HG03039 (cell line): ENCODE measurements at regions not wholly inside any gene's neighbourhood (a gene's known extent, or its start where the extent isn't known, plus 50 kb on each side); places are given as distances from the start of the nearest gene placed in this dataset.
"Not testable (repeated sequence)": the region's sequence is repeated elsewhere in the genome, so short reads cannot be mapped to it uniquely, and the experiment has no call there.

ENCODE experiments used
- ATAC-seq: cut with Tn5 transposase; IDR thresholded peaks from one replicate; pipeline ENCODE4 v1.9.1; 2021; ENCODE audit warnings: mild to moderate bottlenecking, moderate library complexity; ENCODE audit not compliant: unreplicated experiment

DNA sequence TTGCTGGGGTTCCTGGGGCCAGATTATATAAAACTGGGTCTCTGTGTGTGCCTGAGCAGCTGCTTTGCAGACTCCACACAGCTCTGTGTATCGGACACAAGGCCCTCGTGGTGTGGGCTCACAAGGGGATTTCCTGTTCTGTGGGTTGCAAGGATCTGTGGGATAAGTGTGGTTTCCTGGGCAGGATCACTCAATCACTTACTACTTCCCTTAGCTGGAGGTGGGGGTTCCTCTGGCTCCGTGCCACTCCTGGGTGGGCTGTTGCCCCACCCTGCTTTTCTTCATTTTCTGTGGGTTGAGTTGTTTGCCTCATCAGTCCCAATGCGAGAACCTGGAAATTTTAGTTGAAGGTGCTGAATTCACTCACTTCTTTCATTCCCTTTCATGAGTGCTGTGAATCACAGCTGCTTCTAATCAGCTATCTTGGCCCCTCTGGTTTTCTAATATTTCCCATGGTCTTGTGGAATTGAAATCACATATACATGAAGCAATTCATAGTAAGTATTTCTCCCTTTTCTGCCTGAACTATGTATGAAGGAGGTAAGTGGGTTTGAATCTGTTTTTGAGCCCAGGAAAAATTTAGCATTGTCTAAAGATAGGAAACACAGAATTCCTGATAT lies 196.3 kb downstream of the DCDC2C start:
- no peak for ATAC-seq

DNA sequence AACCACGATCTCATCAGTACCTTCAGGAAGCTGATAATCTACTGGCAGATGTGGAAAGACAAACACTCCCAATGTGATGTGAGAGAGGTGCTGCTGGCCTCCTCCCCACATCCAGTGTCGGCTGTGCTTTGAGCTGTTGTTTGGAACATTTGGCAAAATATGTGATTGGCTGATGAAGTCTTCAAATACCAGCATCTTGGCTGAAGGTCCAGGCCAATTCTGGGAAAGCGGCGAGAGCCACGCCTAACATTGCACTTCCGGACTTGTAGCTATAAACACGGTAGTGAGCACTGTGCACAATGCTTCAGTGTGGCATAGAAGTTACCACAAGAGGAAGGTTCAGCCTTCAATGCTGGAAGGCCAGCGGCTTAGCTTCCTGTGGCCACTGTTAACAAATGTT lies 198.8 kb downstream of the DCDC2C start:
- no peak for ATAC-seq

DNA sequence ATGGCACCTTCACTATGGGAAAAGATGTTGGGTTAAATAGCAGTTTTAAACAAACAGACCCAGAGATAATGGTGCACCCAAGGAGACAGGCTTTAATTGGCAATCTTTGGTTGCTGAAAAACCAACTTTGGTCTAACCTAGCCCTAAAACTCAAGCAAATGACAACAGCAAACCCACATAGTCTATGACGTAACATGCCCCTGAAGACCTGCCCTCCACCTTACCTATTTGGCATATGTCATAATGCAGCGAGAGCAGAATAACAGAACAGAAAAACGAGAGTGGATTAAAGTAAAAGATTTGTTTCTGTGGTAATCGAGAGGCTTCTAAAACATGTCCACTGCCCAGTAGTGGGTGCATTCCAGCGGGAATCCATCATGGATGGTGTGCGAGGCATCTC lies 200.7 kb downstream of the DCDC2C start:
- no peak for ATAC-seq

DNA sequence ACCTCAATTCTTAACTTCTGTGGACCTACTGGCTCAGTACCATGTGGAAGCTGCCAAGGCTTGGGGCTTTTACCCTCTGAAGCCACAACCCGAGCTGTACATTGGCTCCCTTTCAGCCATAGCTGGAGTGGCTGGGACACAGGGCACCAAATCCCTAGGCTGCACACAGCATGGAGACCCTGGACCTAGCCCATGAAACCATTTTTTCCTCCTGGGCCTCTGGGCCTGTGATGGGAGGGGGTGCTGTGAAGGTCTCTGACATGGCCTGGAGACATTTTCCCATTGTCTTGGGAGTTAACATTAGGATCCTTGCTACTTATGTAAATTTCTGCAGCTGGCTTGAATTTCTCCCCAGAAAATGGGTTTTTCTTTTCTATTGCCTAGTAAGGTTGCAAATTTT lies 205.1 kb downstream of the DCDC2C start:
- not testable (repeated sequence) for ATAC-seq

DNA sequence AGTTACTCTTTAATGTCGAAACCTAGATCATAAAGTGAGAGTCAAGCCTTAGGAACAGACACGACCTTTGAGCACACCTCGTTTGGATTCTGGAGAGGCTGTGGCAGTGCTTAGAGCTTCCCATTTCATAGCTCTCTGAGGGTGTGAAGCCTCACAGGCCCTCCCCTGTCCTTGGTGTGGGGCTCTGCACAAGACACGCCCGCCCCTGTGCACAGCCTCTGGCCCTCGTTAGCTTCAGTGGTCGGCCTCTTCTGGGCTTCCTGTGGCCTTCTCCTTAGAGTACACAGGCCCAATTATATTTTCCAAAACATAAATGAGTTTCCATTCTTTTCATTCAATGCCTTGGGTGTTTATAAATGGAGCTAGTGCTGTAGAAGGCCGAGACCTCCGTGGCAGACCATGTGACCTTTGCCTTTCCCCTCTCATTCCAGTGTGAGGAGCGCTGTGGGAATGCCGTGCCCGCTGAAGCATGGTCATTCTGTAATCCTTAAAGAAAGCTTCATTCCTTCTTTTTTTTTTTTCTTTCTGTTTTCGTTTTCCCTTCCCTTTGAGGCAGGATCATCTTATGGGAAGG lies 208.6 kb downstream of the DCDC2C start:
- no peak for ATAC-seq

DNA sequence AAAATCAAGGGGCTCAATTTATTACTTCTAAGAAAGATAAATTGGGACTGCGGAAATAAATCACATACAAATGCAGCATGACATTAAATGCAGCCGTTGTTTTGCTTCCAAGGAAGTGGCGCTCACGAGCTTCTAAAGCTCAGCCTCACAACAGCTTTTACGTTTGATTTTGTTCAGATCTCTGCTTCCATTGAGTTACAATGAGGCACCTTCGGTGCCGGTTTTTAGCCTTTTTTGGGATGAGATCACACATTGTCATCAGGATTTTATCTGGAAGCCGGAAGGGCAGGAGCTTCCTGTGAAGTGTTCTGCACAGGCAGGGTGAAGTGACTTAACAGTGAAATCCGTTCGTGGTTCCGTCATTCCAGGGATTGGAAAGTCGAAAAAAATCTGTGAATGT lies 209.8 kb downstream of the DCDC2C start:
- ATAC-seq = no peak

DNA sequence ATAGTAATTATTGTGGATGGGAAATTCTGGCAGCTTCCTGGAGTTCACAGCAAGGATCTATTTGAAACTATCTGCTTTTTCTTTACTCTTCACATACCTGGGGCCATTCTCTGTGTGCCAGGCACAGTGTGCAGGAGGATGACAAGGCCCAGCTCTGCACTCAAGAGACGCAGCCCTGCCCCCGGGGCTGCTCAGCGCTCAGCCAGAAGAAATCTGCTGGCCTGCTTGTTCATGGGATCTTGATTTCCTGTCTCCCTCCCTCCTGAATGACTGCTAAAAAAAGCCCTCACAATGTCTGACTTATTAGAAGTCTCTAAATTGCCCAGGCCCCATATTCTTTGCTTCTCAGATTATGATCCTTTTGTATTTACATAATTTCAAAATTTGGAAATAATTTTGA lies 210.9 kb downstream of the DCDC2C start:
- no peak for ATAC-seq

DNA sequence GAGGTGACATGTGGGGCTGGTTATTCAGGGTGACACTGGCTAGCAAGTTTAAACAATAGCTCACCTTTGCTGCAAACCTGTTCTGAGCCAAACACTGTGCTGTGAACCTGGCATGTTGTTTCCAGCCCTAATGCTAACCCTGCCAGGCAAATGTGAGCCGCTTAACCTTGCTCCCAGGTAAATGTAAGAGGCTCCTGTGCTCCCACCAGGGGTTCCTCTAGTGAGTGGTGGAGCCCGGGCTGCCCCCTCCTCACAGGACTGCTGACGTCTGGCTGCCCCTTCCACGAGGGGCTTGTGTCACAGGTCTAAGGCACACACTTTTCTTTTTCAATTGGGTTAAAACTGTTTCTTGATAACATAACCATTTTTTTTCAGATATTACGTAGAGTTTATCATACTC lies 223.7 kb downstream of the DCDC2C start:
- no peak for ATAC-seq

DNA sequence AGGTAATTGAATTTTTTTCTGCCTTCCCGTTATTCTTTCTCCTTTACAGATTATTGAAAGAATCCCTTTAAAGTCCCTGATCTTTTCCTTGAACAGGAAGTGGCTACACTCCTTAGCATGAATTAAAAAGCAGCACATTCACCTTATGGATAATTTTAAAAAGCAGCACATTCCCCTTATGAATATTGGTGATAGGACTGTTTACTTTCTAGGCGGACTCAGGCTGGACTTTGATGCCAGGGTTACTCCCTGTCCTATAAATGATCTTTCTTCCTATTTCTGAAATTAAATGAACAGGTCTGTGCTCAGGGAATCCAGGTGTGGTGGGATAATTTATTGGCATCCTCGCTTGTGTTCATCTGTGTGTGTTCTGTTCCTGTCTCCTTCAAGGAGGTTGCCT lies 226.0 kb downstream of the DCDC2C start:
- no peak for ATAC-seq

DNA sequence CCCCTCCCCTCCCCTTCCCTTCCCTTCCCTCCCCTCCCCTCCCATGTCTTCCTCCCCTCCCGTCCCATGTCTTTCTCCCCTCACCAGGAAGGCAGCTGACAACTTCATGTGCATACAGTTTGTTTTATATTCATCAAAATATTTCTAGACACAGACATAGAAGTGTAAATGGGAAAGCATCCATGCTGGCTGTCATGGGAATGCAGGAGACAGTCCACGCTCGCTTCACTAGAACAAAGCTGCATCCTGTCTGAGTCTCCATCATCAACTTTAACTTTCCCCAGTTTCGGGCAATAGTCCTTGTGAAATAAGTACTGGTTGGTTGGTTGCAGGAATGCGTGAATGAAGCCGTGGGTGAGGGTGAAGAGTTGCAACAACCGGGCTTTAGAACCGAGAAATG lies 226.9 kb downstream of the DCDC2C start:
- no peak for ATAC-seq

DNA sequence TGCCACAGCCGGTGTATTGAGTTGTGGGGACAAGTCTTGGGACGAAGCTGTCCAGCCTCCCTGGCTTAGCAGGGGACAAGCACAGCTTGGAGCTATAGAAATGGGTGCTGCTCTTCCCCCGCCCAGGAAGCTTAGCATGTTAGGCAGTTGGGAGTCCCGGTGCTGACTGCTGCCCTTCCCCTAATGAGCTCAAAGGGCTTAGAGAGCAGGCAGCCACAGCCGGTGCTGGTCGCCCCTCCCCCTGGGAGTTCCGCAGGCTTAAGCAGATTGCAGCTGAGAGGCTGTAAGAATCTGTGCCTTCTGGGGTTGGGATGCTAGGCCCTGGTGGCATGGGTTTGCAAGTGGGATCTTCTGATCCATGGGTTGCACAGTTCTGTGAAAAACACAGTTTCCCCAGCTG lies 237.3 kb downstream of the DCDC2C start:
- ATAC-seq = no peak

DNA sequence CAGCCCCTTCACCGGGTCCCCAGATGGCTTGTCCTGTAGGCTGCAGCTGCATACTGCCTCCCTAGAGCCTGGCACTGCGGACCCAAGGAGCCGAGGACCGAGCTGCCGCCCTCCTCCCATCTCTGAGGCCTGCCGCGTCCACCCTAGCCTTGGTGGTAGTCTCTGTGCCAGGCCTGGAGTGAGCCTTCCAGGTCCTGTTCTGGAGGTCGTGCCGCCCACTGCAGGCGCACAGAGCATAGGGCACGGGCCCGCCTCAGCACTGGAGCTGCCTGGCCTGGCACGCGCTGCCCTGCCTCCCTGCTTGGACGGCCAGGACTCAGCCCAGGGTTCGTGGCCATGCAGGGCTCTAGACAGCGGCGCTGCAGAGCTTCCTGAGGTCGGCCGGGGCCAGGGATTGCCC lies 239.5 kb downstream of the DCDC2C start:
- ATAC-seq = no peak

DNA sequence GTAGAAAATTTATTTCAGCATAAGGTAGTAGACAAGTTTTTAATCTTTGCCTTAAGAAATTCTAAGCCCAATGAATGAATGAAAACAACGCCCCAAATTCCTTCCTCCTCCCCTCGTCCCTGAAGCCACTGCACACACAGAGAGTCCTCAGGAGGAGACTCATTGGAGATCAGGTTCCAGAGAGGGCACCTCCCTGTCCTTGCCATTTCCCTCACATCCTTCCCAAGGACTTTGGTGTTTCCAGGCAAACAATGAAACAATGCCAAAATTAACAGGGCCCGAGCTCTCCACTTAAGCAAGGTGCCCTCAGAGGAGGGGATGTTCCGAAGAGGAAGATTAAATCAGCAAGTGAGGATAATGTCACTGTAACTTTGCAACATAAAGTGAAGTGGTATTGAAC lies 240.7 kb downstream of the DCDC2C start:
- no peak for ATAC-seq

DNA sequence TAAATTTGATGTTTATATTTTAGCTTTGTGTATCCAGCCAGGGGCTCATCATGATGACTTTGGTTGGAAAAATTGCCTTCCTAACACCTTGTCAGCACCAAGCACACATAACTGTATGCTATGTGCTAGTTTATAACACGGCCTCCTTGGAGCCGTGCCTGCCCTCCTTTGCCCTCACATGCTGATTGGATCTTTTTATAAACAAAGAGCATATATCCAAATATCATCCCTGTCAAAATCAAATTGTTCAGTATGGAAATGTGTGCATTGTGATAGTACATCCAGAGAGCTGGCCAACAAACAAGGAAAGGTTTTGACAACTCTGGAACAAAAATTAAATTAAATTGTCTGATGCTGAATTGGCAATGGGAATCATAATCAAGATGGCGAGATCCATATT lies 241.5 kb downstream of the DCDC2C start:
- no peak for ATAC-seq

DNA sequence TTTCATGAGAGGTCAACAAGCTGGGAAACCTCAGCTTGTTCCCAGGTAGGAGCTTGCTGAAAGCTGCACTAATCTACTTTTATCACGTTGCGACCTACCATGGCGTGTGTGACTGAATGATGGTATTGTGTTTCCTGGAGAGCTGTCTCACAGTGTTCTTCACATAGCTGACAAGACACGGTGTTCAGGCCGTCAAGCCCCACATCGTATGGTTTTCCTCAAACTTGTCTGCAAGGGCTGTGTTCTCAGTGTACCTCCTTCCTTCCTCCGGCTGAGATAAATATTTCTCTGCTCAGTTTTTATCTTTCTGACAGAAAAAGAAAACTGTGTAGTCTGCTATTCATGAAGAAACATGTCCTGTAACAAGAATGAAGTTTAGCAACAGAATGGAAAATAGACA lies 244.8 kb downstream of the DCDC2C start:
- ATAC-seq = no peak

DNA sequence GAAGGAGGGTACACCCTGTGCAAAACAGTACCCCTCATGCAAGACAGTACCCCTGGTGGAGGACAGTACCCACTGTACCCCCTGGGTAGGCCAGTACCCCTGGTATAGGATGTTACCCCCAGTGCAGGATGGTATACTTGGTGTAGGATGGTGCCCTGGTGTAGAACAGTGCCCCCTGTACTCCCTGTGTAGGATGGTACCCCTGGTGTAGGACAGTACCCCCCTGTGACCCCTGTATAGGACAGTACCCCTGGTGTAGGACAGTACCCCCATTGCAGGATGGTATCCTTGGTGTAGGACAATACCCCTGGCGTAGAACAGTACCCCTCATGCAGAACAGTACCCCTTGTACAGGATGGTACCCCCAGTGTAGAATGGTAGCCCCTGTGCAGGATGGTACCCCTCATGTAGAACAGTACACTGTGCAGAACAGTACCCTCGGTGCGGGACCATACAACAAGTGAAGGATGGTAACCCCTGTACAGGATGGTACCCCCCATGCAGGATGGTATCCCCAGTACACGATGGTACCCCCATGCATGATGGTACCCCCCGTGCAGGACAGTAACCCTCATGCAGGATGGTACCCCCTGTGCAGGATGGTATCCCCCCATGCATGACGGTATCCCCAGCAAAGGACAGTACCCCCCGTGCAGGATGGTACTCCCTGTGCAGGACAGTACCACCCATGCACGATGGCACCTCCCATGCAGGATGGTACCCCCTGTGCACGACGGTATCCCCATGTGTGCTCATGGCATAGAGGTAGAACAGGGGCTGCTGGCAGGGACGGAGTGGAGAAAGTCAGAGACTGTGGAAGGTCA lies 248.0 kb downstream of the DCDC2C start:
- ATAC-seq = no peak

DNA sequence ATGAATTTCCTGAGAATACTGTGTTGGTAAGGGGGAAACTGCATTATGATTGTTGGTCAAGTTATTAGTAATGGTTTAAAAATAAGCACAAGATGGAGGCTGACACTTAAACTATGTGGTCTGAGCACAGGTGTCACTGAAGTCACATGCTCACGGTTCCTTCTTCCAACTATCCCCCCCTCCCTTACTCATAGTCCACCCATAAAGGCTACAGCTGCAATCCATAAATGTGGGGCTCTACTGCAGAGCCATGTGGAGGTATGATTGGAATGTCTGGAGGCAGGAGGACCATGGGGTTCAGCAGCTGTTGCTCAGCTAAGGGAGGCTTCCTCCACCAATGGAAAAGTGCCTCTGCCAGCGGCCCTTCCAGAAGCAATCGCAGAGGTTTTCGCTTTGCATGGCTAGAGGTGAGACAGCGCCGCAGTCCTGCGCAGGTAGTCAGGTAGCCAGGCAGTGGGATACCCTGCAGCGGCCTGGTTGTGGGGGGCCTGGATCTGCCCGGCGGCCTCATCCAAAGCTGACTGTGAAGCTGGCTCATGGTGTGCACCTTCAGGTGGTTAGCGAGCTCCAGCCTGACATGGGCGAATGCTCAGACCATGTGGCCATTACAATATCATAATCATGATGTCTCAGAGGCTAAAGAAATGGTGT lies 249.6 kb downstream of the DCDC2C start:
- ATAC-seq = no peak

DNA sequence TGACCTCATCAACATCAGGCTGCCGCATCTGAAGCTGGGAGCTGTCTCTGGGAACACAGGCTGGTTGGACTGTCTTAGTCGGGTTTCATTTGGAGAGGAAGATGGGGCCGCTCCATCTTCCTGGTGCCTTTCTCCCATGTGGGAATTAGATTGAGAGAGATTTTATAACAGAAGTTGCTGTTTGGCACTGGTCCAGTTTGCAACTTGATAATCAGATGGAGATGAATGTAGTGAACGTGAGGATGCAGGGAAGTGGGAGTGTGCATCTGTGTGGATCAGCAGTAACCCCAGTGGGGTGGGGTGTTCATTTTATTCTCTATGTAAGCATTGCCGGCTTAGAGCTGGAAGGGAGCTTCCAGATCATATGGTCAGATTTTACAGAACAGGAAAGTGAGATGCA lies 250.9 kb downstream of the DCDC2C start:
- ATAC-seq = no peak

DNA sequence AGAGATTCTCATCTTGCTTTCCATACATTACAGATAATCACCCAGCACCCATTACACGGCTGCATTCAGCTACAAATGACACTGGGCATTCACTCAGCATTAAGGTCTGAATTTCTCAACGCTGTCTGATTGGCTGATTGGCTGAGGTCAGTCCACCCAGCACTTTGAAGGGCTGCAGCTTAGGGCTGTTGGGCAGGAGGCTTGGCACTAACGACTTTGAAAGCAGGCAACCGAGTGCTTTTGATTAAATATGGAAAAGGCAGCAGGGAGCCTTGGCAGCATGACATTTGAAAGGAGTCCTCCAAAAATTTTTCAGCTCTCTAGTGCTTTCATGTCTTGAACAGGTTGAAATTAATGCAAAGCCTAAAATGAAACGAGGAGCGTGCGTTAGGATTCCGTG lies 253.0 kb downstream of the DCDC2C start:
- no peak for ATAC-seq

DNA sequence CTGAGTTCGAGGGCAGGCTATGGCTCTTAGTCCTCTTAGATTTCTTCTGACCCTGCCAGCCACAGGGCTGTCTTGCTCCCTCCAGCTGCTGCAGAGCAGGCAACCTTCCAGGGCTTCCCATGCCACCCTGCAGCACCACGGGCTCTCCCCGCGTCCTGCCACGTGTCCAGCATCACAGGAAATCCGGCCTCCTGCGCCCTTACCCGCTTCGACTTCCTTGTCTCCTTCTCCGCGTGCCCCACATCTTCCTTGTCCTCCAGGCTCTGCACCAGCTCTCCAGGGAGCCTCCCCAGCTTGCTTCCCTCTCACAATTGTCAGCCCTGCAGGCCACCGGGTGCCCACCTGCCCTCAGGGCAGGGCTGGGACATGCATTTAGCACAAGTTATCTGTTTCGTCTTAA lies 253.5 kb downstream of the DCDC2C start:
- ATAC-seq = no peak

DNA sequence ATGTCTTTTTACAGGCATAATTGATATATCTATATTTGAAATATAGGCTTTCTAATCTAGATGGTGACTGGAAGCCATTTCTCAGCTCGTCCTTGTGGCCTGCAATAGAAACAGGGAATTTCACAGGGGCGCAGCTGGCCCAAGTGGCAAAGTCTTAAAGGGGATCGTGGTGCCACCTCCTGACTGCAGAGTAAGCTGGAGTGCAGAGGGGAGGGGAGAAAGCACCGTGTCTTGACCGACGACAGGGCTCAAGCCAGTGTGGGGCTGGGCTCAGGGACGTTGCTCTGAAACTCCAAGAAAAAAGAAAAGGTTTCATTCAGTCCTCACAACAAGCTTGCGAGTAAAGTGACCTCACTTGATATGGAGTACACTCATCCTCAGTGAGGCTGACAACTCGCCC lies 255.1 kb downstream of the DCDC2C start:
- ATAC-seq = no peak

DNA sequence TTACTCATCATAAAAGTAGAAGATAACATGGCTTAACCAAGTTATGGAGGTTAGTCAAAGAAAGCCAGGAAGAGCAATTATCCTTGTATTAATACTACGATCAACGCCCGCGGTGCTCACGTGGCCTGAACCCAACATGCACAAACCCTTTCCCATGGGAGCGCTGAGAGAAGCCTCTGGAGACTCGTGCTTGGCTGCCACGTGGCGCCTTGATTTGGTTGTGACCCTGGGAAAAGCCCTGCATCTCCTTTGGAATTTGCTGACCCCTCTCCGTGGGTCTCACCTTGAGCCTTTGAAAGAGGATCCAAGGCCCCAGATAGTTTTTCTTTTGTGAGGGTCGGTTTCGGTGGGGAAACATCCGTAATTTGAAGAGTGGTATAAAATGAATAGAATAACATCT lies 255.6 kb downstream of the DCDC2C start:
- ATAC-seq = no peak
